ENCODE measurements at regions not wholly inside any gene's neighbourhood (a gene's known extent, or its start where the extent isn't known, plus 50 kb on each side); places are given as distances from the start of the nearest gene placed in this dataset.

DNA sequence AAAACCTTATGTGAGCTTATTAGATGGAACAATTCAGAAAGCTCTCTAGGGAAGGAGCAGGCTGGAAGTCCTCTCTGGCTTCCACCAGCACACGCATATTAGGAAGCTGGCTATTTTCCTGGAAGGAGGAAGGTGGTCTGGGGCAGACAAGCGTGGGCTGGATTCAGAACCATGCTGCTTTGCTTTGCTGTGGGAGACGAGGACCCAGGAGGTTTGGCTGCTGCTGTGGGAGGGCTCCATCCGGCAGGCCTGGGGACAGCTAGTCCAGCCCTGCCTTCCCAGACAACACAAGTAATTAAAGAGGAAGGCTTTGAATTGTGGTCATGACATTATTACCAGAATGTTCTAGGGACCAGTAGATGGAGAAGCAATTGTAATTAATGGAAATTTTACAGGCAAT is 238.8 kb upstream of the MYT1L start:
- Histone ChIP-seq H3K4me1 (ENCODE audit: control insufficient read depth in 5 of 5, insufficient read depth in 5 of 5, low read length in 5 of 5) (peaks cover 0 to 1% (median 0%) of the 10 kb centered on the region in 5 donors), H3K27me3 (ENCODE audit: control insufficient read depth in 5 of 5, insufficient read depth in 4 of 5, low read length in 5 of 5) (peaks cover 0 to 13% (median 3%) of the 10 kb centered on the region in 5 donors), H3K27ac (ENCODE audit: low read depth, low read length) (no peak overlapping the region), H3K36me3 (ENCODE audit: control insufficient read depth in 5 of 5, insufficient read depth in 5 of 5, low read length in 5 of 5) (no peaks in the 10 kb centered on the region), H3K9me3 (ENCODE audit: control insufficient read depth in 5 of 5, low read length in 5 of 5) (peaks cover 0 to 10% (median 0%) of the 10 kb centered on the region in 5 donors), H3K4me3 (ENCODE audit: low read depth in 1 of 5, low read length in 5 of 5) (no peak overlapping the region), H3K9ac (ENCODE audit: low read length in 5 of 5) (no peak overlapping the region)

DNA sequence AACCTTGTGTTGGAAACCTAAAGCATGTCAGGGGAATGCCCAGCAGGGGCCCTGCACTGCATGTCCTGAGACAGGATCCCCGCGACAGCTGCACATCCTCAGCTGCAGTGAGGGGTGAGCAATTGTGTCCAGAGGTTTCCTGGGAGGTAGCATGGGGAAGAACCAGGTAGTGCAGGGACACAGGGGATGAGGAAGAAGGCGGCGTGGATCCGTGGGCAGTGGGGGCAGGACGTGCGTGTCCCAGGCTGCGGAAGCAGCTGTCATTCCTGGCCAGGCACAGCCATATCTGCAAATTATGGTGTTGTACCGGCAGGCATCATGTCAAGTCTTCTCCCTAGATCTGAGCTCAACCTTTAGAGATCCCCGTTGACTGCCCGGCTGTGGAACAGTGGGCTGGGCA is 238.2 kb upstream of the MYT1L start:
- H3K9me3 ChIP-seq (ENCODE audit: control insufficient read depth in 5 of 5, low read length in 5 of 5): peaks cover 0 to 10% (median 0%) of the 10 kb centered on the region in 5 donors
- no peak overlapping the region for H3K27ac ChIP-seq (ENCODE audit: low read depth, low read length)
- peaks cover 0 to 2% (median 0%) of the 10 kb centered on the region in 5 donors for H3K4me1 ChIP-seq (ENCODE audit: control insufficient read depth in 5 of 5, insufficient read depth in 5 of 5, low read length in 5 of 5)
- no peak overlapping the region for H3K4me3 ChIP-seq (ENCODE audit: low read depth in 1 of 5, low read length in 5 of 5)
- H3K27me3 ChIP-seq (ENCODE audit: control insufficient read depth in 5 of 5, insufficient read depth in 4 of 5, low read length in 5 of 5): peaks cover 0 to 13% (median 3%) of the 10 kb centered on the region in 5 donors
- H3K36me3 ChIP-seq (ENCODE audit: control insufficient read depth in 5 of 5, insufficient read depth in 5 of 5, low read length in 5 of 5): no peaks in the 10 kb centered on the region
- H3K9ac ChIP-seq (ENCODE audit: low read length in 5 of 5): no peak overlapping the region

DNA sequence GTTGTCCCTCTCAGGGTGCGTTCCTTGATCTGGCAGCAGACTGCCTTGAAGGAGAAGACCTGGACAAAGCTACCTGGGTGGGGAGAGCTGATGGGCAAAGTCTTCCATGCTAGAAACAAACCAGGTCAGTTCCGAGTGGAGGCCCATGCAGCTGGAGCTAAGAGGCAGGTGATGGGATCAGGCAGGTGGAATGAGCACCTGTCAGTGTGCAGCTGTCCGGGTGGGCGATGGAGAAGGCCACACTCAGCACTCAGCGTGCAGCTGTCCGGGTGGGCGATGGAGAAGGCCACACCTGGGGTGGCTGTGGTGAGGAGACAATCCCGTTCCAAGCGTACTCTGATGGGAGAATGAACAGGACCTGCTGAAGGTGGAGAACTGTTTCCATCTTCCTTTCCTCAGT is 237.3 kb upstream of the MYT1L start:
- peaks cover 0 to 3% (median 0%) of the 10 kb centered on the region in 5 donors for H3K9me3 ChIP-seq (ENCODE audit: control insufficient read depth in 5 of 5, low read length in 5 of 5)
- H3K27ac ChIP-seq (ENCODE audit: low read depth, low read length): no peak overlapping the region
- H3K4me1 ChIP-seq (ENCODE audit: control insufficient read depth in 5 of 5, insufficient read depth in 5 of 5, low read length in 5 of 5): peaks cover 0 to 2% (median 0%) of the 10 kb centered on the region in 5 donors
- H3K36me3 ChIP-seq (ENCODE audit: control insufficient read depth in 5 of 5, insufficient read depth in 5 of 5, low read length in 5 of 5): no peaks in the 10 kb centered on the region
- H3K27me3 ChIP-seq (ENCODE audit: control insufficient read depth in 5 of 5, insufficient read depth in 4 of 5, low read length in 5 of 5): peaks cover 0 to 14% (median 5%) of the 10 kb centered on the region in 5 donors
- H3K9ac ChIP-seq (ENCODE audit: low read length in 5 of 5): no peak overlapping the region
- H3K4me3 ChIP-seq (ENCODE audit: low read depth in 1 of 5, low read length in 5 of 5): no peak overlapping the region

DNA sequence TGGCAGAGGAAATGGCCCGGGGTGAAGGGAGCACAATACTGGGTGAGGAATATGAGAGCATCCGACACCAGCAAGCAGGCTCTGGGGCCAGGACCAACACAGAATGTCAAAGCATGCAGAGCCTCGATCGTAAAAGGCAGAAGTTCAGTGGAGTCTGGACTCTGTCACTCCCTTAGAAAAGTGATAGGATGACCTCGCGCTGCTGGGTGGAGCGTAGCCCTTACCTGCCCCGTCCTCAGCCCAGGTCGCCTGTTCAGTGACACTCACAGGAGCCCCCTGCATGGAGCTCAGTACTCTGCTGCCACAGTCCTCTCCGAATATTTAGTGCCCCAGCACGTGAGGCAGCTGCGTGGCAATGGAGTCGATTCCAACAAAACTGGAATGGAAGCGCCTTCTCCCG is 236.7 kb upstream of the MYT1L start:
- peaks cover 0 to 16% (median 6%) of the 10 kb centered on the region in 5 donors for H3K27me3 ChIP-seq (ENCODE audit: control insufficient read depth in 5 of 5, insufficient read depth in 4 of 5, low read length in 5 of 5)
- H3K36me3 ChIP-seq (ENCODE audit: control insufficient read depth in 5 of 5, insufficient read depth in 5 of 5, low read length in 5 of 5): no peaks in the 10 kb centered on the region
- H3K4me3 ChIP-seq (ENCODE audit: low read depth in 1 of 5, low read length in 5 of 5): no peak overlapping the region
- H3K4me1 ChIP-seq (ENCODE audit: control insufficient read depth in 5 of 5, insufficient read depth in 5 of 5, low read length in 5 of 5): peaks cover 0 to 2% (median 0%) of the 10 kb centered on the region in 5 donors
- no peaks in the 10 kb centered on the region for H3K9me3 ChIP-seq (ENCODE audit: control insufficient read depth in 5 of 5, low read length in 5 of 5)
- no peak overlapping the region for H3K9ac ChIP-seq (ENCODE audit: low read length in 5 of 5)
- no peak overlapping the region for H3K27ac ChIP-seq (ENCODE audit: low read depth, low read length)

DNA sequence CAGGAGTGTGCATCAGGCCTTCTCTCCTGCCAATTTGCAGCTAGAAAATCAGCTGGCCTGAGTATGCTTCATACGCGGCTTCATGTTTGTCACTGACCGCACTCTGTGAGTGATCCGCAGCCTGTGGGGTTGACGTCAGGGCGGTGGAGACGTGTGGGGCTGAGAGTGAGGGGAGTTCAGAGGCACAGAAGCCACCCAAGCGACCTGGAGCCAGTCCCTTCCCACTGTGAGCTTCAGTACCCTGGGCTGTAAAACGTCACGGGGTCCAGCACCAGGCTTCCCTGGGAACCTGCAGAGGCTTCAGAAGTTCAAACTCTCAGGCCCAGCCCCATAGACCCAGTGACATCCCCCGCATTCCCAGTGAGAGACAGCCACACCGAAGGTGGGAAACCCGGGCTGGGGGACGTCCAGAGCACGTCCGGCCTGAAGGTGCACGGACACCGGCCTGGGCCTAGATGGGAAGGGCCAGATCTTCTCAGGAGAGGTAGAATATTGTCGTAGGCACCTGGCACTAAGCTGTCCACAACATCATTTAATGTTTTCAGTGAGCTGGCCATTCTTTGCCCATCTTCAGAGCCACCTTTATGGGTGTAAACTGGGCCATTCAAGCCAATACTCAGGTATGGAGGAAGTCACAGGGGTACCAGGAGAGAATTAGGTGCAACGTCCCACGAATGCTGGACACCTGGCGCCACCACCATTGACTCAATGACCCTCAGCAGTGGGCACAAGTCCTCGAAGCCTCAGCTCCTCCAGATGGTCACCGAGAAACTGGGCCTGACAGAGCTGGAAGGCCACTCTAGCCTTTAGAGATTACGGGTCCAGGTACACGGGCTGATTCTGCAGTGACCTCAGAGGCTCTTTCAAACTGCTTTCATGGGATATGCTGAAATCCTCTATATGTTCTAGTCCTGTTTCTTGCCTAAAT is 235.6 kb upstream of the MYT1L start:
- no peaks in the 10 kb centered on the region for H3K9me3 ChIP-seq (ENCODE audit: control insufficient read depth in 5 of 5, low read length in 5 of 5)
- peaks cover 0 to 2% (median 0%) of the 10 kb centered on the region in 5 donors for H3K4me1 ChIP-seq (ENCODE audit: control insufficient read depth in 5 of 5, insufficient read depth in 5 of 5, low read length in 5 of 5)
- H3K27me3 ChIP-seq (ENCODE audit: control insufficient read depth in 5 of 5, insufficient read depth in 4 of 5, low read length in 5 of 5): peaks cover 0 to 16% (median 6%) of the 10 kb centered on the region in 5 donors
- H3K27ac ChIP-seq (ENCODE audit: low read depth, low read length): no peak overlapping the region
- H3K36me3 ChIP-seq (ENCODE audit: control insufficient read depth in 5 of 5, insufficient read depth in 5 of 5, low read length in 5 of 5): no peaks in the 10 kb centered on the region
- H3K9ac ChIP-seq (ENCODE audit: low read length in 5 of 5): no peak overlapping the region
- H3K4me3 ChIP-seq (ENCODE audit: low read depth in 1 of 5, low read length in 5 of 5): no peak overlapping the region

DNA sequence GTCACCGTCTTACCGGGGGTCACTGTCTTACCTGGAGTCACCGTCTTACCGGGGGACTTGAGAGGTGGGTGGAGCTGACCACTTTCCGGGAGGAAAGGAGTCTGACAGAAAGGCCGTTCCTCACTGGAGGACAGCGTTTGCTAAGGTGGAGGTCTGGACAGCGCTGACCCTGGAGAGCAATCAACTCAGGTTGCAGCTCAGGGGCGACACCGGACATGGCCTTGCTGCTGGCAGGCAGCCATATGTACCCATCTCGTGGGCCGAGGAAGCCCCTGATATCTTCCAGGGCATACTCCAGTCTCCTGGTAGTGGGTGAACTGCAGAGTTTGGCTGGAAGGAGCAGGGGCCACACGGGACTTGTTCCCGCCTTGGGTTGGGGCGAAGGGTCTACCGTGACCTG is 234.6 kb upstream of the MYT1L start:
- peaks cover 0 to 2% (median 0%) of the 10 kb centered on the region in 5 donors for H3K4me1 ChIP-seq (ENCODE audit: control insufficient read depth in 5 of 5, insufficient read depth in 5 of 5, low read length in 5 of 5)
- no peak overlapping the region for H3K4me3 ChIP-seq (ENCODE audit: low read depth in 1 of 5, low read length in 5 of 5)
- H3K27ac ChIP-seq (ENCODE audit: low read depth, low read length): no peak overlapping the region
- no peaks in the 10 kb centered on the region for H3K9me3 ChIP-seq (ENCODE audit: control insufficient read depth in 5 of 5, low read length in 5 of 5)
- H3K9ac ChIP-seq (ENCODE audit: low read length in 5 of 5): no peak overlapping the region
- peaks cover 0 to 17% (median 6%) of the 10 kb centered on the region in 5 donors for H3K27me3 ChIP-seq (ENCODE audit: control insufficient read depth in 5 of 5, insufficient read depth in 4 of 5, low read length in 5 of 5)
- H3K36me3 ChIP-seq (ENCODE audit: control insufficient read depth in 5 of 5, insufficient read depth in 5 of 5, low read length in 5 of 5): no peaks in the 10 kb centered on the region

- no peak overlapping the region for H3K27ac ChIP-seq (ENCODE audit: low read depth, low read length)
- H3K9ac ChIP-seq (ENCODE audit: low read length in 5 of 5): no peak overlapping the region
- H3K4me3 ChIP-seq (ENCODE audit: low read depth in 1 of 5, low read length in 5 of 5): no peak overlapping the region
- H3K4me1 ChIP-seq (ENCODE audit: control insufficient read depth in 5 of 5, insufficient read depth in 5 of 5, low read length in 5 of 5): peaks cover 0 to 2% (median 0%) of the 10 kb centered on the region in 5 donors
- peaks cover 0 to 18% (median 10%) of the 10 kb centered on the region in 5 donors for H3K27me3 ChIP-seq (ENCODE audit: control insufficient read depth in 5 of 5, insufficient read depth in 4 of 5, low read length in 5 of 5)
- H3K36me3 ChIP-seq (ENCODE audit: control insufficient read depth in 5 of 5, insufficient read depth in 5 of 5, low read length in 5 of 5): no peaks in the 10 kb centered on the region
- H3K9me3 ChIP-seq (ENCODE audit: control insufficient read depth in 5 of 5, low read length in 5 of 5): no peaks in the 10 kb centered on the region
These were observed 233.4 kb upstream of the MYT1L start for GRCh38 chr2:2564300-2565078.

- Histone ChIP-seq H3K36me3 (ENCODE audit: control insufficient read depth in 5 of 5, insufficient read depth in 5 of 5, low read length in 5 of 5) (no peaks in the 10 kb centered on the region), H3K4me1 (ENCODE audit: control insufficient read depth in 5 of 5, insufficient read depth in 5 of 5, low read length in 5 of 5) (peaks cover 0 to 2% (median 0%) of the 10 kb centered on the region in 5 donors), H3K27me3 (ENCODE audit: control insufficient read depth in 5 of 5, insufficient read depth in 4 of 5, low read length in 5 of 5) (peaks cover 0 to 18% (median 10%) of the 10 kb centered on the region in 5 donors), H3K4me3 (ENCODE audit: low read depth in 1 of 5, low read length in 5 of 5) (no peak overlapping the region), H3K27ac (ENCODE audit: low read depth, low read length) (no peak overlapping the region), H3K9ac (ENCODE audit: low read length in 5 of 5) (no peak overlapping the region), H3K9me3 (ENCODE audit: control insufficient read depth in 5 of 5, low read length in 5 of 5) (no peaks in the 10 kb centered on the region)
These were observed 232.3 kb upstream of the MYT1L start for GRCh38 chr2:2563309-2563860.

DNA sequence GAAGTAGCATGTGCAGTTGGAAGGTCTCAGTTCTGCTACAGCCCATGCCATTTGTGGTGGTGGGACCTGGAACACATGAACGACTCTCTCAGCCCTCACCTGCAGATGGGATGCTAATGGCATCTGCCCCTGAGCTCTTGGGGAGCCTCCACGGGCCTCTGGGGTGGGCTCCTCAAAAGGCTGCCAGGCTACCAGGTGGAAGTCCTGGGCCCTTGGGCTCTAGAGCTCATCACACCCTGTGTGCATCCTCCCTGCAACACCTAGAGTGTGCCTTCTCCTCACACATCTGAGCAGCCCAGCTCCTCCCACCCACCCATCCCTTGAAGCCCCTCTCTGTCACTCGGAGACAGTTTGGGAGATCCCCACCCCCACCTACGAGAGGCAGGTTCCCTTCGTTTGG is 231.8 kb upstream of the MYT1L start:
- H3K9ac ChIP-seq (ENCODE audit: low read length in 5 of 5): no peak overlapping the region
- no peak overlapping the region for H3K27ac ChIP-seq (ENCODE audit: low read depth, low read length)
- no peak overlapping the region for H3K4me3 ChIP-seq (ENCODE audit: low read depth in 1 of 5, low read length in 5 of 5)
- H3K9me3 ChIP-seq (ENCODE audit: control insufficient read depth in 5 of 5, low read length in 5 of 5): no peaks in the 10 kb centered on the region
- H3K27me3 ChIP-seq (ENCODE audit: control insufficient read depth in 5 of 5, insufficient read depth in 4 of 5, low read length in 5 of 5): peaks cover 2 to 18% (median 10%) of the 10 kb centered on the region in 5 donors
- H3K36me3 ChIP-seq (ENCODE audit: control insufficient read depth in 5 of 5, insufficient read depth in 5 of 5, low read length in 5 of 5): no peaks in the 10 kb centered on the region
- peaks cover 0 to 2% (median 0%) of the 10 kb centered on the region in 5 donors for H3K4me1 ChIP-seq (ENCODE audit: control insufficient read depth in 5 of 5, insufficient read depth in 5 of 5, low read length in 5 of 5)
